HUES6 (cell line): ENCODE measurements at regions not wholly inside any gene's neighbourhood (a gene's known extent, or its start where the extent isn't known, plus 50 kb on each side); places are given as distances from the start of the nearest gene placed in this dataset.

Experiments used
- H3K27ac ChIP-seq: 2 replicates; pipeline ENCODE4 v1.7.0; 2013; ENCODE audit warnings: low read depth, mild to moderate bottlenecking, low read length, inconsistent platforms
- H3K27me3 ChIP-seq: 2 replicates; pipeline ENCODE4 v1.6.1; 2013; ENCODE audit warnings: low read length; ENCODE audit not compliant: control insufficient read depth, insufficient read depth
- H3K36me3 ChIP-seq: 2 replicates; pipeline ENCODE4 v1.6.1; 2013; ENCODE audit warnings: low read length; ENCODE audit not compliant: control insufficient read depth, insufficient read depth
- H3K4me1 ChIP-seq: 2 replicates; pipeline ENCODE4 v1.6.1; 2013; ENCODE audit warnings: low read length; ENCODE audit not compliant: control insufficient read depth, insufficient read depth
- H3K4me3 ChIP-seq: 2 replicates; pipeline ENCODE4 v1.5.1; 2013; ENCODE audit warnings: low read depth, low read length
- H3K9ac ChIP-seq: one replicate; pipeline ENCODE4 v1.6.1; 2013; ENCODE audit warnings: mild to moderate bottlenecking, low read length
- H3K9me3 ChIP-seq: 2 replicates; pipeline ENCODE4 v1.6.1; 2013; ENCODE audit warnings: low read depth, low read length; ENCODE audit not compliant: control insufficient read depth, insufficient read depth

DNA sequence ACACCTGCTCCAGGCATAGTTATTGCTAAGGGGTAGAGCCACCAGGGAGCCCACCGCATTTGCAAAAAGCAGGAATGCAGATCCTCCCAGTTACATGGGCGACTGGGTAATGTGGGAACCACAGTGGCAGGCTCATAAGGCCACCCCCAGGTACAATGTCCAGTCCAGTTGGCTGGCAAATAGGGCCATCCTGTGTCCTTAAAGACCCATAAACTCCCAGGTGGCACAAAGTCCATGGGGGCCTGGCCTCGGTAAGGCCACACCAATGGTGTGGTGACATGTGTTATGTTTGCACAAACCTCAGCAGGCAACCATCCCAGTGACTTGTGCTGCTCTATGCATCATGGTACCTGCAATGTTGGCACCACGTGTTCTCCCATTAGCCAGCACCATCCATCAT is 283.6 kb upstream of the GYPC start:
- H3K4me3 ChIP-seq, result no peak overlapping the region
- H3K27me3 ChIP-seq, result no peaks in the 10 kb centered on the region
- no peaks in the 10 kb centered on the region for H3K9me3 ChIP-seq
- H3K27ac ChIP-seq, result no peak overlapping the region
- H3K9ac ChIP-seq, result no peak overlapping the region
- H3K36me3 ChIP-seq, result no peaks in the 10 kb centered on the region
- H3K4me1 ChIP-seq, result no peaks in the 10 kb centered on the region

DNA sequence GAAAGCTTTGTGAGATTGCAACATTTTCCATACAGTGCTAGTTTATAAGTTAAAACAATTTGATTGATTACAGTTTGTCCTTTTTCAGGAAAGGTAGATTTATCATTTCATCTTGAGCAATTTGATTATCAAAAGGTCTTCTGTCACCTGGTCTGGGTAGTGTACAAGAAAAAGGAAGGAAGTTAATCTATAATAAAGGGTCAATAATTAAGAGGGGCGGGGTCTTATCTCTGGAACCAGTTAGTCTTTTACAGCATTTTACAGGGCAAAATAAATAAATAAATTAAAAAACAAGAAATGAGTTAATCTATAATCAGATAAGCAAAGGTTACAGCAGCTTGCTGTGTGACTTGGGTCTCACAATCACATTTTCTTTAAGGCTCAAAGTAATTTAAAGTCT is 277.8 kb upstream of the GYPC start:
- Histone ChIP-seq H3K4me3 (no peak overlapping the region), H3K36me3 (no peaks in the 10 kb centered on the region), H3K27me3 (no peaks in the 10 kb centered on the region), H3K9ac (no peak overlapping the region), H3K27ac (no peak overlapping the region), H3K4me1 (peaks cover 9% of the 10 kb centered on the region; the same call in 1 of the 2 replicates), H3K9me3 (no peaks in the 10 kb centered on the region)

- Histone ChIP-seq H3K27me3 (no peaks in the 10 kb centered on the region), H3K4me3 (no peak overlapping the region), H3K9ac (no peak overlapping the region), H3K4me1 (peaks cover 9% of the 10 kb centered on the region; the same call in 1 of the 2 replicates), H3K9me3 (peaks cover 8% of the 10 kb centered on the region; the same call in 1 of the 2 replicates), H3K27ac (no peak overlapping the region), H3K36me3 (no peaks in the 10 kb centered on the region)
Observed at GRCh38 chr2:126381091-126381490, 274.9 kb upstream of the GYPC start.

GRCh38 chr2:126382998-126383397 is 273.0 kb upstream of the GYPC start:
- Histone ChIP-seq H3K27me3 (no peaks in the 10 kb centered on the region), H3K4me1 (peaks cover 9% of the 10 kb centered on the region; the same call in 1 of the 2 replicates), H3K36me3 (no peaks in the 10 kb centered on the region), H3K27ac (no peak overlapping the region), H3K4me3 (no peak overlapping the region), H3K9me3 (peaks cover 24% of the 10 kb centered on the region), H3K9ac (no peak overlapping the region)

DNA sequence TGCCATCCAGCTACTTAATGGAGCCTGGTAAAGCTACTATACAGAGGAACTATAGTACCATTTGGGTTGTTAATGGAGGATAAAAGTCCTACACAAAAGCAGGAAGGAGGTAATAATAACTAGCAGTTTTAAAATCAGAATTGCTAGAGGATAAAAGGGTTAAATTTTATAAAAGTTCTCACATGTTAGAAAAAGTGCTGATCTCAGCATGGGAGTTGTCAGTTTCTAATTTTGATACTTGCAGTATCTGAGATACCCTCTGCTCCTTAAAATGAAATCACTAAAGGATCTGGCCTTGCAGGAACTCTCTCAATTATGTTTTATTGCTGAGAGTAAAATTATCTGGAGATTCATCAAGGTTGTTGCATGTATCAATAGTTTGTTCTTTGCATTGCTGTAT is 272.2 kb upstream of the GYPC start:
- Histone ChIP-seq H3K4me3 (no peak overlapping the region), H3K4me1 (peaks cover 9% of the 10 kb centered on the region; the same call in 1 of the 2 replicates), H3K27ac (no peak overlapping the region), H3K9ac (no peak overlapping the region), H3K9me3 (peaks cover 31% of the 10 kb centered on the region), H3K27me3 (no peaks in the 10 kb centered on the region), H3K36me3 (no peaks in the 10 kb centered on the region)

GRCh38 chr2:126385441-126385840 is 270.5 kb upstream of the GYPC start:
- H3K4me3 ChIP-seq, result no peak overlapping the region
- H3K27ac ChIP-seq, result no peak overlapping the region
- no peaks in the 10 kb centered on the region for H3K4me1 ChIP-seq
- H3K9ac ChIP-seq, result no peak overlapping the region
- H3K27me3 ChIP-seq, result no peaks in the 10 kb centered on the region
- no peaks in the 10 kb centered on the region for H3K36me3 ChIP-seq
- peaks cover 35% of the 10 kb centered on the region for H3K9me3 ChIP-seq

DNA sequence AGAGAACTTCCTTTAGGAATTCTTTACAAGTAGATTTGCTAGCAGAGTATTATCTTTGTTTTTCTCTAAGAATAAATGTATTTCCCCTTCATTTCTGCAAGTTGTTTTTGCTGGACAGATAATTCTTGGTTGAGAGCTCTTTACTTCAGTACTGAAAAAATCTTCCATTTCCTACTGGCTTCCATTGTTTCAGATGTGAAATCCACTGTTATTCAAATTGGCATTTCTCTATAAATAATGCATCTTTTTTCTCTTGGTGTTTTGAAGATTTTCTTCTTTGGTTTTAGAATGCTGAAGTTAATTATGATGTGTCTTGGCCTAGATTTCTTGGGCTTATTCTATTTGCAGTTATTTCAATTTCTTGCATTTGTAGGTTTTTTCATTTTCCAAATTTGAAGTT is 270.0 kb upstream of the GYPC start:
- H3K27me3 ChIP-seq, result no peaks in the 10 kb centered on the region
- no peak overlapping the region for H3K27ac ChIP-seq
- H3K4me3 ChIP-seq, result no peak overlapping the region
- peaks cover 35% of the 10 kb centered on the region for H3K9me3 ChIP-seq
- H3K4me1 ChIP-seq, result no peaks in the 10 kb centered on the region
- H3K36me3 ChIP-seq, result no peaks in the 10 kb centered on the region
- no peak overlapping the region for H3K9ac ChIP-seq

DNA sequence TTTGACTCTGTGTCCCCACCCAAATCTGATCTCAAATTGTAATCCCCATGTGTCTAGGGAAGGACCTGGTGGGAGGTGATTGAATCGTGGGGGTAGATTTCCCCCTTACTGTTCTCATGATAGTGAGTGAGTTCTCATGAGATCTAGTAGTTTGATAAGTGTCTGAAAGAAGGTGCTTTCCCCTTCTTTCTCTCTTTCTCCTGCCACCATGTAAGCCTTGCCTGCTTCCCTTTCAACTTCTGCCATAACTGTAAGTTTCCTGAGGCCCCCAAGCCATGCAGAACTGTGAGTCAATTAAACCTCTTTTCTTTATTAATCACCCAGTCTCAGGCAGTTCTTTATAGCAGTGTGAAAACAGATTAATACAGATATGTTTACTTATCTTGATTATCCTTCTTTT is 266.5 kb upstream of the GYPC start:
- no peaks in the 10 kb centered on the region for H3K36me3 ChIP-seq
- H3K27me3 ChIP-seq, result no peaks in the 10 kb centered on the region
- no peak overlapping the region for H3K4me3 ChIP-seq
- no peaks in the 10 kb centered on the region for H3K4me1 ChIP-seq
- peaks cover 35% of the 10 kb centered on the region for H3K9me3 ChIP-seq
- H3K9ac ChIP-seq, result no peak overlapping the region
- H3K27ac ChIP-seq, result no peak overlapping the region

DNA sequence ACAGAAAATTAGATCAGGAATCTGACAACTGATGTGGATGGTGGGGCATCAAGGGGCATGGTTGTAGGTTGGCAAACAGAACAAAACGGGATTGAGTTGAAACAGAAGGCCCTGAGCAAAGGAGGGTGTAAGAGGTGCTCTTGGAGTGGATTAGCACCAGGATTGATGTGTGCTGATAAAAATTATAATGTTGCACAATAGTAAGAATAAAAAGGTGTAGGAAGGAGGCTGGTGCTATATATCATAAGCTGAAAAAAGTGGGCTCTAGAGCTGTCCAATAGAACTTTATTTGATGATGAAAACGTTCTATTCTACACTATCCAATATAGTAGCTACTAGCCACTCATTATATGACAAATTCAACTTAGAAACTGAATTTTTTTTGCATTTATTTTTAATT is 263.1 kb upstream of the GYPC start:
- Histone ChIP-seq H3K4me3 (no peak overlapping the region), H3K4me1 (no peaks in the 10 kb centered on the region), H3K9ac (no peak overlapping the region), H3K36me3 (no peaks in the 10 kb centered on the region), H3K9me3 (peaks cover 12% of the 10 kb centered on the region), H3K27me3 (no peaks in the 10 kb centered on the region), H3K27ac (no peak overlapping the region)

DNA sequence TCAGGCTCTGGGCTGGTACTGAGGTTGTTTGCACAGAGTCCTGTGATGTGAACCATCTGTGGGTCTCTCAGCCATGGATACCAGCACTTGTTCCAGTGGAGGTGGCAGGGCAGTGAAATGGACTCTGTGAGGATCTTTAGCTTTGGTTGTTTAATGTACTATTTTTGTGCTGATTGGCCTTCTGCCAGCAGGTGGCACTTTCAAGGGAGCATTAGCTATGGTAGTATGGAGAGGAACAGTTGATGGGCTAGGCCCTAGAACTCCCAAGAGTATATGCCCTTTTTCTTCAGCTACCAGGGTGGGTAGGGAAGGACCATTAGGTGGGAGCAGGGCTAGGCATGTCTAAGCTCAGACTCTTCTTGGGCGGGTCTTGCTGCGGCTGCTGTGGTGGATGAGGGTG is 257.0 kb upstream of the GYPC start:
- no peaks in the 10 kb centered on the region for H3K27me3 ChIP-seq
- H3K4me1 ChIP-seq, result no peaks in the 10 kb centered on the region
- no peak overlapping the region for H3K9ac ChIP-seq
- H3K27ac ChIP-seq, result no peak overlapping the region
- no peaks in the 10 kb centered on the region for H3K9me3 ChIP-seq
- H3K36me3 ChIP-seq, result no peaks in the 10 kb centered on the region
- H3K4me3 ChIP-seq, result no peak overlapping the region

GRCh38 chr2:126403039-126403628 is 252.8 kb upstream of the GYPC start:
- Histone ChIP-seq H3K9ac (no peak overlapping the region), H3K36me3 (no peaks in the 10 kb centered on the region), H3K4me3 (no peak overlapping the region), H3K4me1 (no peaks in the 10 kb centered on the region), H3K9me3 (no peaks in the 10 kb centered on the region), H3K27ac (no peak overlapping the region), H3K27me3 (no peaks in the 10 kb centered on the region)

DNA sequence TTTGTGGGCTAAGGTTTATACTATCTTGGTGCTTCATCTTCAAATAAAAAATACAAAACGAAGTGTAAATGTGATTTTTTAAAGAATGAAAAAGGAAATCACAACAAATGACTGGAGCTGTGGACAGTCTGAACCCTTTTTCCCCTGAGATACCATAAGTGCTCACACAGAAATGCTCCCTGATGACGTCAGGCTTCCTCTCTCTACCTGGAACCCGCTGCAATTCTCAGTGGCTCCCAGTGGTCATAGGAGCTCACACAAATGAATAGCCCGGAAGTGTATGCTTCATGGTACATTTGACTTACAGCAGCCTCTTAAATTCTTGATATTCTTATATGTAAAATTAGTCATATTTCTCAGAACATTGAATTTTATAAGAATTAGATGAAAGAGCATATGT is 249.7 kb upstream of the GYPC start:
- H3K4me1 ChIP-seq, result no peaks in the 10 kb centered on the region
- no peaks in the 10 kb centered on the region for H3K9me3 ChIP-seq
- no peak overlapping the region for H3K27ac ChIP-seq
- H3K27me3 ChIP-seq, result no peaks in the 10 kb centered on the region
- H3K9ac ChIP-seq, result no peak overlapping the region
- H3K36me3 ChIP-seq, result no peaks in the 10 kb centered on the region
- H3K4me3 ChIP-seq, result no peak overlapping the region
